ENCODE measurements at regions not wholly inside any gene's neighbourhood (a gene's known extent, or its start where the extent isn't known, plus 50 kb on each side); places are given as distances from the start of the nearest gene placed in this dataset.

- TF ChIP-seq CTCF (IDR thresholded peaks at IDR 0.05) (no peak), POLR2A (IDR thresholded peaks at IDR 0.05) (no peak)
- Histone ChIP-seq H3K4me1 (no peaks in the 10 kb centered on the region), H3K36me3 (ENCODE audit: low read depth, missing control alignments) (no peaks in the 10 kb centered on the region), H3K27me3 (no peaks in the 10 kb centered on the region), H3K27ac (no peak overlapping the region), H3K4me3 (no peak overlapping the region), H3K9me3 (no peaks in the 10 kb centered on the region)
- intact Hi-C loops (cut with DNase I; ENCODE audit: low total_unique reads): no loop called here
- no peak for DNase-seq
- 91 to 96% methylated on average over 1 of the region's 1 CpG for WGBS, 2 donors
Observed at GRCh38 chr13:67377919-67378318, 147.8 kb upstream of the PCDH9 start.

- 85 to 87% methylated on average over 1 of the region's 1 CpG for WGBS, 2 donors
- no peak overlapping the region for H3K4me3 ChIP-seq
- intact Hi-C loops (cut with DNase I; ENCODE audit: low total_unique reads): no loop called here
- no peak for TF ChIP-seq POLR2A (IDR thresholded peaks at IDR 0.05)
- TF ChIP-seq CTCF (IDR thresholded peaks at IDR 0.05): no peak
- H3K27me3 ChIP-seq: no peaks in the 10 kb centered on the region
- H3K36me3 ChIP-seq (ENCODE audit: low read depth, missing control alignments): no peaks in the 10 kb centered on the region
- no peaks in the 10 kb centered on the region for H3K4me1 ChIP-seq
- no peak overlapping the region for H3K27ac ChIP-seq
- no peak for DNase-seq
- H3K9me3 ChIP-seq: no peaks in the 10 kb centered on the region
Observed at GRCh38 chr13:67374391-67374790, 144.3 kb upstream of the PCDH9 start.

- intact Hi-C loops (cut with DNase I; ENCODE audit: low total_unique reads): no loop called here
- no peak for TF ChIP-seq POLR2A (IDR thresholded peaks at IDR 0.05)
- no peak for TF ChIP-seq CTCF (IDR thresholded peaks at IDR 0.05)
- H3K4me1 ChIP-seq: no peaks in the 10 kb centered on the region
- no peaks in the 10 kb centered on the region for H3K36me3 ChIP-seq (ENCODE audit: low read depth, missing control alignments)
- H3K9me3 ChIP-seq: no peaks in the 10 kb centered on the region
- 43 to 86% methylated on average over 1 of the region's 1 CpG for WGBS, 2 donors
- H3K4me3 ChIP-seq: no peak overlapping the region
- no peak overlapping the region for H3K27ac ChIP-seq
- no peak for DNase-seq
- no peaks in the 10 kb centered on the region for H3K27me3 ChIP-seq
Observed at GRCh38 chr13:67372868-67373464, 142.8 kb upstream of the PCDH9 start.

GRCh38 chr13:67369895-67370660, 139.9 kb upstream of the PCDH9 start:
- DNase-seq: no peak
- intact Hi-C loops (cut with DNase I; ENCODE audit: low total_unique reads): no loop called here

More at GRCh38 chr13:67369895-67370660, 139.9 kb upstream of the PCDH9 start:
- Histone ChIP-seq H3K27ac (no peak overlapping the region), H3K27me3 (no peaks in the 10 kb centered on the region), H3K9me3 (no peaks in the 10 kb centered on the region), H3K4me3 (no peak overlapping the region), H3K36me3 (ENCODE audit: low read depth, missing control alignments) (no peaks in the 10 kb centered on the region), H3K4me1 (no peaks in the 10 kb centered on the region)
- 49 to 55% methylated on average over 6 of the region's 6 CpGs for WGBS, 2 donors
- TF ChIP-seq POLR2A (IDR thresholded peaks at IDR 0.05) (no peak), CTCF (IDR thresholded peaks at IDR 0.05) (no peak)
